ENCODE measurements at regions not wholly inside any gene's neighbourhood (a gene's known extent, or its start where the extent isn't known, plus 50 kb on each side); places are given as distances from the start of the nearest gene placed in this dataset.
"Not testable (repeated sequence)": the region's sequence is repeated elsewhere in the genome, so short reads cannot be mapped to it uniquely, and the experiment has no call there.

DNA sequence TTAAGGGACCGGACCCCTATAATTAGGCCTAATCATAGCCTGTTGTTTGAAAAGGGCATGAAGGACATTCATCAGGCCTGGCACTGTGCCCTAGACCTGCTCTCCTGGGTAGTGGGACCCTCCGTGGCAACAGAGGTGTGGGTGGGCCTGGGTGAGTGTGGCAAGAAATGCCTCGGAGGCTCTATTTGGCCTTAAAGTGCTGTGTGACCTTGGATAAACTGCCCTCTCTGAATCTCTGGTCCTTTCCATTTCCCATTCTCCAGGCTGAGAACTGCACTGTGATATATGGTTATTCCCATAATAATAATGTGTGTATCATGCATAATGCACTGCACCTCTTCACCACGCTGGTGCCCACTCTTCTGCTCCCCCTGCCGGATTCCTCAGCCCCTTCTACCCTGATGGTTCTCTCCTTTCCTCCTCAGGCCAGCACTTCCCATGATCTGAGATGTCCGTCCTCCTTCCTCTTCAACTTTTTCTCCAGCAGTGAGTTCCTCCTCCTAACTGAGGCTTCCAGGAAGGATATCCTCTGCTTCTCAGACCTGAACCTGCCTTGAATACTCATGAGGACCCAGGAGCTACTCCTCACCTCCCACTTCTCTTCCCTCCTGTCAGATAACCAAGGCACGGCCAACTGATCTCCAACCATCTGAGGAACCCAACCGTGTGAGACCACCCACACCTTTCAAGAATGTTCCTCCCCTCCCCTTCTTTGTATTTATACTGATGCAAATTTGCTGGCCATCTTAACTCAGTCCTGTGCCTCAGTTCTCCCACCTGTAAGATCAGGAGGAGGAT, 111.0 kb upstream of the PZP start:
- H3K4me3 ChIP-seq (ENCODE audit: low read length) = no peak overlapping the region
- H3K4me2 ChIP-seq (ENCODE audit: low read length) = peak overlapping the region; percentile 33

DNA sequence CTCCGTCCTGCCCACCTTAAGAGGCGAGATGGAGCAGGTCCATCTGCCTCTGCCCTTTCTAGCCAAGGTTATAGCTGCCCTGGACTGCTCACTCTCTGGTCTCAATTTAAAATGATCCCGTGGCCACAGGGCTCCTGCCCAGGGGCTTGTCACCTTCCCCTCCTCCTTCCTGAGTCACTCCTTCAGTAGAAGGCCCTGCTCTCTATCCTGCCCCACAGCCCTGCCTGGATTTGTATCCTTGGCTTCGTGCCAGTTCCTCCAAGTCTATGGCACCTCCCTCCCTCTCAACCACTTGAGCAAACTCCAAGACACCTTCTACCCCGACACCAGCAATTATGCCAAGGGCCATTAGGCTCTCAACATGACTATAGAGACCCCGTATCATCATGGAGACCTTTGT, 105.3 kb upstream of the PZP start:
- not testable (repeated sequence) for H3K79me2 ChIP-seq (ENCODE audit: low read length); H3K36me3 ChIP-seq (replicated peaks; ENCODE audit: low read depth, low read length); H3K4me2 ChIP-seq (ENCODE audit: low read length); H3K4me3 ChIP-seq (ENCODE audit: low read length); H3K4me1 ChIP-seq (ENCODE audit: low read length); H3K9ac ChIP-seq (ENCODE audit: low read length); H3K27me3 ChIP-seq (ENCODE audit: low read depth, low read length); H4K20me1 ChIP-seq (ENCODE audit: insufficient read depth, low read length); H3K27ac ChIP-seq (ENCODE audit: low read length); H3K9me3 ChIP-seq (ENCODE audit: insufficient read depth, low read length); H2AFZ ChIP-seq (ENCODE audit: low read depth, low read length)

More for the DNA sequence above, 111.0 kb upstream of the PZP start:
- no peaks in the 10 kb centered on the region for H3K9me3 ChIP-seq (ENCODE audit: insufficient read depth, low read length)
- no peak overlapping the region for H3K9ac ChIP-seq (ENCODE audit: low read length)
- no peak overlapping the region for H3K27ac ChIP-seq (ENCODE audit: low read length)
- H3K27me3 ChIP-seq (ENCODE audit: low read depth, low read length) = no peaks in the 10 kb centered on the region
- no peak overlapping the region for H2AFZ ChIP-seq (ENCODE audit: low read depth, low read length)
- H3K79me2 ChIP-seq (ENCODE audit: low read length) = no peaks in the 10 kb centered on the region
- no peaks in the 10 kb centered on the region for H3K36me3 ChIP-seq (replicated peaks; ENCODE audit: low read depth, low read length)
- H4K20me1 ChIP-seq (ENCODE audit: insufficient read depth, low read length) = no peaks in the 10 kb centered on the region
- TF ChIP-seq, protein P1, sequence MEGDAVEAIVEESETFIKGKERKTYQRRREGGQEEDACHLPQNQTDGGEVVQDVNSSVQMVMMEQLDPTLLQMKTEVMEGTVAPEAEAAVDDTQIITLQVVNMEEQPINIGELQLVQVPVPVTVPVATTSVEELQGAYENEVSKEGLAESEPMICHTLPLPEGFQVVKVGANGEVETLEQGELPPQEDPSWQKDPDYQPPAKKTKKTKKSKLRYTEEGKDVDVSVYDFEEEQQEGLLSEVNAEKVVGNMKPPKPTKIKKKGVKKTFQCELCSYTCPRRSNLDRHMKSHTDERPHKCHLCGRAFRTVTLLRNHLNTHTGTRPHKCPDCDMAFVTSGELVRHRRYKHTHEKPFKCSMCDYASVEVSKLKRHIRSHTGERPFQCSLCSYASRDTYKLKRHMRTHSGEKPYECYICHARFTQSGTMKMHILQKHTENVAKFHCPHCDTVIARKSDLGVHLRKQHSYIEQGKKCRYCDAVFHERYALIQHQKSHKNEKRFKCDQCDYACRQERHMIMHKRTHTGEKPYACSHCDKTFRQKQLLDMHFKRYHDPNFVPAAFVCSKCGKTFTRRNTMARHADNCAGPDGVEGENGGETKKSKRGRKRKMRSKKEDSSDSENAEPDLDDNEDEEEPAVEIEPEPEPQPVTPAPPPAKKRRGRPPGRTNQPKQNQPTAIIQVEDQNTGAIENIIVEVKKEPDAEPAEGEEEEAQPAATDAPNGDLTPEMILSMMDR (IDR thresholded peaks at IDR 0.05; ENCODE audit: low read depth, low read length) = 0 out of 2 replicates have a peak, but pooled peaks have one; percentile 13
- TF ChIP-seq EZH2phosphoT487 (IDR thresholded peaks at IDR 0.05; ENCODE audit: low read depth) = no peak
- H3K4me1 ChIP-seq (ENCODE audit: low read length) = peaks cover 10% of the 10 kb centered on the region

DNA sequence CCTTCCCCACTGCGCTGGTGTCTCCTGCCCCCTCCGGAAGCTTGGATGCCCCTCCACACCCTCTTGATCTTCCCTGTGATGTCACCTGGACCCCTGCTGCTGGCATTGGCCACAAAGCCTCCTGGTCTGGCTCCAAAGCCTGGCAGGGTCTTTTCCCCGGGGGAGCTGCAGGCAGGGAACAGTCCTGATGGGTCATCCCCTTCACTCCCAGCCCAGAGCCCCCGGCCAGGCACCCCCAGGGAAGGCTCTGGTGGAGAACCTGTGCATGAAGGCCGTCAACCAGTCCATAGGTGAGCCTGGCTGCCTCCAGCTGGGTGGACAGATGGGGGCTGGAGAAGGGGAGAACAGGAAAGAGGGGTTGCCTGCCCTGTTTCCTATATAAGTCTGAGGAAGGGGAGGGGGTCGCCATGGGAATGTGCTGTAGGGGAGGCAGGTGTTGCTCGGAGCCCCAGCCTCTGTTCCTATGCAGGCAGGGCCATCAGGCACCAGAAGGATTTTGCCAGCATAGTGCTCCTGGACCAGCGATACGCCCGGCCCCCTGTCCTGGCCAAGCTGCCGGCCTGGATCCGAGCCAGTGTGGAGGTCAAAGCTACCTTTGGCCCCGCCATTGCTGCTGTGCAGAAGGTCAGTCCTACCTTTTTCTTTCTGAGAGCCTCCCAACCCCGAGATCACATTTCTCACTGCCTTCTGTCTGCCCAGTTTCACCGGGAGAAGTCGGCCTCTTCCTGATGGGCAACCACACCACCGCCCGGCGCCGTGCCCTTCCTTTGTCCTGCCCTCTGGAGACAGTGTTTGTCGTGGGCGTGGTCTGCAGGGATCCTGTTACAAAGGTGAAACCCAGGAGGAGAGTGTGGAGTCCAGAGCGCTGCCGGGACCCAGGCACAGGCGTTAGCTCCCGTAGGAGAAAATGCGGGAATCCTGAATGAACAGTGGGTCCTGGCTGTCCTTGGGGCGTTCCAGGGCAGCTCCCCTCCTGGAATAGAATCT, 104.5 kb upstream of the PZP start:
- H2AFZ ChIP-seq (ENCODE audit: low read depth, low read length); H3K4me1 ChIP-seq (ENCODE audit: low read length); H3K79me2 ChIP-seq (ENCODE audit: low read length); H4K20me1 ChIP-seq (ENCODE audit: insufficient read depth, low read length); H3K9ac ChIP-seq (ENCODE audit: low read length); H3K4me2 ChIP-seq (ENCODE audit: low read length); H3K27ac ChIP-seq (ENCODE audit: low read length); H3K36me3 ChIP-seq (replicated peaks; ENCODE audit: low read depth, low read length); H3K9me3 ChIP-seq (ENCODE audit: insufficient read depth, low read length); H3K27me3 ChIP-seq (ENCODE audit: low read depth, low read length); H3K4me3 ChIP-seq (ENCODE audit: low read length): not testable (repeated sequence)

DNA sequence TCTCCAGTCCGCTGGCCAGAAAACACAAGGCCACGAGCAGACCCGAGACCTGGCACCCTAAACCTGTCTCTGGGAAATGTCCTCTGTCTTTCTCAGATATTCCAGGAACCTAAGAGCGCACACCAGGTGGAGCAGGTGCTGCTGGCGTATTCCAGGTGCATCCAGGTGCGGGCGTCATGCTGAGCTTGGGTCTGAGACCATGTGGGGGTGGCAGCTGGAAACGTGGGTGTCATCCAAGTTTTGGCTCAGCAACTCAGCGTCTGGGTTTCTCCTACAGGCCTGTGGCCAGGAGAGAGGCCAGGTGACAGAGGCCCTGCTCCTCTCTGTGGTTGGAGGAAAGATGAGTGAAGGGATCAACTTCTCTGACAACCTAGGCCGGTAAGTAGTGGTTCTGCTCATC, 103.3 kb upstream of the PZP start:
- H3K4me1 ChIP-seq (ENCODE audit: low read length); H3K9me3 ChIP-seq (ENCODE audit: insufficient read depth, low read length); H3K27me3 ChIP-seq (ENCODE audit: low read depth, low read length); H3K4me2 ChIP-seq (ENCODE audit: low read length); H4K20me1 ChIP-seq (ENCODE audit: insufficient read depth, low read length); H2AFZ ChIP-seq (ENCODE audit: low read depth, low read length); H3K9ac ChIP-seq (ENCODE audit: low read length); H3K27ac ChIP-seq (ENCODE audit: low read length); H3K36me3 ChIP-seq (replicated peaks; ENCODE audit: low read depth, low read length); H3K79me2 ChIP-seq (ENCODE audit: low read length); H3K4me3 ChIP-seq (ENCODE audit: low read length): not testable (repeated sequence)

DNA sequence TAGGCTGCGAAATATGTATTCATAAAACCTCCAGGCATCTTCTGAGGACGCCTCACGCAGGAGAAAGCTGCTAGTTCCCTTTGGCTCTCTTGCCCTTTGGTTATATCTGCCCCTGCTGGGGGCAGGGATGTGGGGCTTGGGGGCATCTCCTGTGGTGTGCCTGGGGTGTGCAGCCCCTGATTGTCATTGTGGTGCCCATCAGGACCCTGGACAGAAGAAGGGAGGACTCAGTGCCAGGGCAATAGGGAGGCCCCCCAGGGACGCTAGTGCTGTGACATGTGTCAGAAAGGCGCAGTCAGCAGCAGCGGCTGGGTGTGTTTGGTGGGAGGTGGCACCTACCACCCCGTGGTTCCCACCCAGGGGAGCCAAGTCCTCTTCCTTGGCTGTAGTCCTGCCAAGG, 102.5 kb upstream of the PZP start:
- not testable (repeated sequence) for H3K4me1 ChIP-seq (ENCODE audit: low read length); H4K20me1 ChIP-seq (ENCODE audit: insufficient read depth, low read length); H3K27ac ChIP-seq (ENCODE audit: low read length); H3K79me2 ChIP-seq (ENCODE audit: low read length); H3K9me3 ChIP-seq (ENCODE audit: insufficient read depth, low read length); H3K36me3 ChIP-seq (replicated peaks; ENCODE audit: low read depth, low read length); H3K27me3 ChIP-seq (ENCODE audit: low read depth, low read length); H3K9ac ChIP-seq (ENCODE audit: low read length); H3K4me3 ChIP-seq (ENCODE audit: low read length); H3K4me2 ChIP-seq (ENCODE audit: low read length); H2AFZ ChIP-seq (ENCODE audit: low read depth, low read length)

DNA sequence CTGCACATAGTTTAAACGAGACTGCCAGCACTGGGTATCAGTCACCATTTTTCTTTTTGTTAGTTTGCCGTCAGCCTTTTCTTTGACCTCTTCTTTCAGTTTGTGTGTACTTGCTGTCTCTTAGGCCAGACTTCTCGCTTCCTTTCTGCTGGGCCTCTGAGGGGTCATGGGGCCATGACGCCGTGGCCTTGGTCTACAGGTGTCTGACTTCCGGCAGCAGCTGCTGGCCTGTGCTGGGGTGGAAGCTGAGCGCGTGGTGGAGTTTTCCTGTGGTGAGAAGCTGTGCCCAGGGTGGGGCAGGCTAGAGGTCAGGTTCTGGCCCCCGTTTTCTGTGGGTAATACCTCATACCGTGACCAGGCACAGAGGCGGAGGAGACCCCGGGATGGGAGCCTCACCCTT, 101.6 kb upstream of the PZP start:
- not testable (repeated sequence) for H3K4me1 ChIP-seq (ENCODE audit: low read length); H3K9ac ChIP-seq (ENCODE audit: low read length); H3K27ac ChIP-seq (ENCODE audit: low read length); H3K9me3 ChIP-seq (ENCODE audit: insufficient read depth, low read length); H3K27me3 ChIP-seq (ENCODE audit: low read depth, low read length); H3K36me3 ChIP-seq (replicated peaks; ENCODE audit: low read depth, low read length); H3K4me2 ChIP-seq (ENCODE audit: low read length); H3K79me2 ChIP-seq (ENCODE audit: low read length); H2AFZ ChIP-seq (ENCODE audit: low read depth, low read length); H3K4me3 ChIP-seq (ENCODE audit: low read length); H4K20me1 ChIP-seq (ENCODE audit: insufficient read depth, low read length)

DNA sequence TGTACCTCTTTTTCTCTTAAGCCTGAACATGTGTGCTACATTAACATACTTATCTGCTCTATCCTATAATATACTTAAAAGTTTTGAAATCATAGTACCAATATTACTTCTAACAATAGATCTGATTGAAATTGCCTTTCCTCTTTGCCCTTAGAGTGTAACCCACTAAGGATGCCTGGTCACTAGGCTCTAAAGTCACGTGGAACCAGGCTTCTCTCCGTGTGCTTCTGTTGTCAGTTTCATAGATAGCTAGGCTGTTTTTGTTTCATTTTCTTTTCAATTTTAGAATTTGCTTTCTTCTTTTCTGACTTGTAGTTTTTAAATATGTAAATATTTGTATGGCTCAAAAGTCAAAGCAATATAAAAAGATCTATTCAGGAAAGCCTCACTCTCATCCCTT, 100.5 kb upstream of the PZP start:
- H3K27ac ChIP-seq (ENCODE audit: low read length); H3K79me2 ChIP-seq (ENCODE audit: low read length); H3K4me2 ChIP-seq (ENCODE audit: low read length); H2AFZ ChIP-seq (ENCODE audit: low read depth, low read length); H3K4me3 ChIP-seq (ENCODE audit: low read length); H3K9ac ChIP-seq (ENCODE audit: low read length); H3K9me3 ChIP-seq (ENCODE audit: insufficient read depth, low read length); H4K20me1 ChIP-seq (ENCODE audit: insufficient read depth, low read length); H3K27me3 ChIP-seq (ENCODE audit: low read depth, low read length); H3K4me1 ChIP-seq (ENCODE audit: low read length); H3K36me3 ChIP-seq (replicated peaks; ENCODE audit: low read depth, low read length): not testable (repeated sequence)

DNA sequence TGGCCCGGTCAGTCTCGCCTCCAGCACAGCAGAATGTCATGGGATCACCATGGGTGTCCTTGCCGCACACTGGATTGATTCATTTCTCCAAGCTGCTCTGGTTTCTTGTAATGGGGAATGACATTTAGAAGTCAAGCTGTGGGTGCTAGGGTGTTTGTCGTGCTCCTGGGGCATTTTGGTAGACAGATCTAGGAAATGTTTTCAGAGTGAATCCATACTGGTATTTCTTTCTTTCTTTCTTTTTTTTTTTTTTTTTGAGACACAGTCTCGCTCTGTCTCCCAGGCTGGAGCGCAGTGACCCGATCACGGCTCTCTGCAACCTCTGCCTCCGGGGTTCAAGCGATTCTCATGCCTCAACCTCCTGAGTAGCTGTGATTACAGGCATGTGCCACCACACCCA, 100.0 kb upstream of the PZP start:
- H3K9ac ChIP-seq (ENCODE audit: low read length); H3K79me2 ChIP-seq (ENCODE audit: low read length); H3K4me1 ChIP-seq (ENCODE audit: low read length); H3K4me2 ChIP-seq (ENCODE audit: low read length); H3K4me3 ChIP-seq (ENCODE audit: low read length); H4K20me1 ChIP-seq (ENCODE audit: insufficient read depth, low read length); H3K27ac ChIP-seq (ENCODE audit: low read length); H2AFZ ChIP-seq (ENCODE audit: low read depth, low read length); H3K27me3 ChIP-seq (ENCODE audit: low read depth, low read length); H3K9me3 ChIP-seq (ENCODE audit: insufficient read depth, low read length); H3K36me3 ChIP-seq (replicated peaks; ENCODE audit: low read depth, low read length): not testable (repeated sequence)
